GM21737 (cell line): ENCODE measurements at regions not wholly inside any gene's neighbourhood (a gene's known extent, or its start where the extent isn't known, plus 50 kb on each side); places are given as distances from the start of the nearest gene placed in this dataset.

Experiments
- ATAC-seq: cut with Tn5 transposase; IDR thresholded peaks from one replicate; pipeline ENCODE4 v1.9.1; 2021; ENCODE audit warnings: mild to moderate bottlenecking, moderate library complexity; ENCODE audit not compliant: unreplicated experiment

GRCh38 chr4:124184792-124185191 is 527.7 kb downstream of the ANKRD50 start:
- ATAC-seq: no peak

GRCh38 chr4:124188595-124188994 is 523.9 kb downstream of the ANKRD50 start:
- no peak for ATAC-seq

DNA sequence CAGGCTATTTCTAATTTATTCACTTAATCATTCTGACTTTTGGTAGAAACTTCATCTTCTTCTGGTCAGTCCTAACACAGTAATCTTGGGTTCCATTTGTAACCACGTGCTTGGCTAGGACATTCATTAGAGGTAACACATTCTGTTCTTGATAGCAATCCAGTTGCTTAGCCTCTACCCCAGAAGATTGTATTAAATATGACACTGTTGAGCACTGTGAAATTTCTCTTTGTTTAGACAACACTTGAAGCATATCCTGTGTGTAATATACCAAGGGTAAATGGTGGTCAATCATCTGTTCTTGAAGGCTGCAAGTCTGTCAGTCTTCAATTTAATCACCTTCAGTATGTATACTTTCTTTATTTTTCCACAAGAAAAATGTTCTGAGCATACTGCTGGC is 523.0 kb downstream of the ANKRD50 start:
- no peak for ATAC-seq

DNA sequence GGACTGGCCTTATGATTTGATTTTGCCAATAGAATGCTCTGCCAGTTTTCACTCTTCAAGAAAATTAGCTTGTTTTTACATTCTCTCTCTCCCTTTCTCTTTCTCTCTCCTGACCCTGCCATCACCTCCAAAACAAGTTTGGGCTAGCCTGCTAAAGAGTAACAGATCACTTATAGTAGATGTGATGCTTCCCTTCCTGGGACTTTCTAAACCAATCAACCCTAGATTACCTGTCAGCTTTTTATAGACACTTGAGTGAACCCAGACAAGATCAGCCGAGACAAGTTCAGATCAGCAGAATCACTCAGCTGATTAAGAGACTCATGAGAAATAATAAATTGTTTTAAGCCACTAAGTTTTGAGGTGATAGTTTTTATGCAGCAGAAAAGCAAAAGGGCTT is 521.2 kb downstream of the ANKRD50 start:
- ATAC-seq: no peak

GRCh38 chr4:124192544-124192943 is 520.0 kb downstream of the ANKRD50 start:
- no peak for ATAC-seq

- ATAC-seq: no peak
These were observed 513.3 kb downstream of the ANKRD50 start for GRCh38 chr4:124199185-124199584.

GRCh38 chr4:124199755-124200154 is 512.8 kb downstream of the ANKRD50 start:
- ATAC-seq: no peak

DNA sequence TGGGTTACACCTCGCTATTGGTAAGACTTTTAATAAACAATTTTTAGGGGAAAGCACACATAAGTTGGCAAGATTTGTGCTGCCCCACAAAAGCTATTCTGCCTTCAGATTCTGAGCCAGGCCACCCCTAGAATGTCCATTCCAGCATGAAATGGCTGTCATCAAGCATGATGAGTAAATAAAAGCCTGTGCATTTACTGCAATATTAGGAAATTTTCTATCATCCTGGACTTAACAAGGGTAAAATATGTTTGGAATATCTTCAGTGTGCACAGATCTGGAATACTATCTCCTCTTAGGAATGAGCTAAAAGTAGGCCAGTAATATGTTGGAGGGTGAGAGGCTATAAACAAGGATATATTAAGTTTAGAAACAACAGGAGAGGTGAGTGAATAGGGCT is 510.9 kb downstream of the ANKRD50 start:
- ATAC-seq: no peak

GRCh38 chr4:124202099-124202498 is 510.4 kb downstream of the ANKRD50 start:
- ATAC-seq: no peak

DNA sequence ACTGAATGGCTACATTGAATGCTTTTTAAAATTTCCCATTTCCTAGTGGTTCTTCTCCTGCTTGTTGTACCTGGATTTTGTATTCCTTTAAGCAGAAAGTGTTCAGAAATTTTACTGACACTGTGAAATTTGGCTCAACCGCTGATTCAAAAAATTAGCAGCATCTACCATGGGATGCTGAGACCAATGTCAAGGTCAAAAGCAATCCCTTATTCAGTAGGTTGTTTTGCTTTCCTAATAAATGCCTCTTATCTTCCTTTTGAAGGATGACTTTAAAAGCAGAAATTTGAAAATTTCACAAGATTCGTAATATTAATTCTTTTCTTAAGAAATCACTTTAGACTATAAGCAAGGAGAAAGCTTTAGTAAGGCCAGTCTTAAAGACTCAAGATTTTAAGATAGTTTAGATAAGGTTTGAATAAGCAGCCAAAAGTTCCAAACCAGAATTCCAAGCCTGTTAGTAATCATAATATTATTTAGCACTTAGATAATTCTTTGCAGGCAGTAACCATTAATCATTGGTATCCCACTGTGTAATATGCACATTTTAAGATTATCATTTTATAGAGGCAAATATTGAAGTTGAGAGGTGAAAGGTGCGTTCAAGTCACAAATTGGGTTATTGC is 508.8 kb downstream of the ANKRD50 start:
- ATAC-seq: no peak

GRCh38 chr4:124206779-124207605 is 505.5 kb downstream of the ANKRD50 start:
- ATAC-seq: no peak

DNA sequence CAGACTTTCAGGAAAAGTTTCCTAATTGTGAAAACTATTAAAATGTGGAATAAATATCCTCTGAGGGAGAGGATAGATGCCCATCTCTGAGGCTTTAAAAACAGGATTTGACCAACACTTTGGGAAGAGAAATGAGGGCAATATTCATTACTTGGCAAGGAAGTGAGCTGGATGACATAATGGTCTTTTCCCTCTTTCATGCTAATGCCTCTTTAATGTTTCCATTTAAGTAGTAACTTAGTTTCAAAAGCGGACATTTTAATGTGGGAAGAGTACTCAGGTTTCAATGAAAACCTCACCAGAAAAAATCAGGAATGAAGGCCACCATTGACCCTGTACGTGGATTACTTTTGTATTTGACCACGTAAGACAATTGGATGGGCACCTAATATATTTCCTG is 503.3 kb downstream of the ANKRD50 start:
- ATAC-seq: no peak

GRCh38 chr4:124209626-124210025 is 502.9 kb downstream of the ANKRD50 start:
- no peak for ATAC-seq

DNA sequence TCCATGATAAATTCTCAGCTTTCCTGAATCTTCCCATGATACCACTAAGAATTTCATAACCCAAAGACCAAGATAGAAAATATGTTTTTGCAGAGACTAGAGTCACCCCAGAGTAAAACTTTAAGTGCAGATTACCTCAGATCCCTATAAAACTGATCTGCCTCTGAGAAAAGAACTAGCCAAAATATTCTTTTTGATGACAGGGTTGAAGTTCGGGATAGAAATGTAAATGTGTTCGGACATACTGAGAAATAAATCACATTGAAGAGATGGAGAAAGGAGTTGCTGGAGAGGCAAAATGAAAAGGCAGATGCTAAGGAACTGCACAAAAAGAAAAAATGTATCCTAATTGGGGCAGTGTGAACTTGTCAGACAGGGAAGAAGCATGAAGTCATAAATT is 501.8 kb downstream of the ANKRD50 start:
- no peak for ATAC-seq

GRCh38 chr4:124212815-124213630 is 499.5 kb downstream of the ANKRD50 start:
- no peak for ATAC-seq

- ATAC-seq: no peak
These were observed 493.1 kb downstream of the ANKRD50 start for GRCh38 chr4:124219389-124219788.

DNA sequence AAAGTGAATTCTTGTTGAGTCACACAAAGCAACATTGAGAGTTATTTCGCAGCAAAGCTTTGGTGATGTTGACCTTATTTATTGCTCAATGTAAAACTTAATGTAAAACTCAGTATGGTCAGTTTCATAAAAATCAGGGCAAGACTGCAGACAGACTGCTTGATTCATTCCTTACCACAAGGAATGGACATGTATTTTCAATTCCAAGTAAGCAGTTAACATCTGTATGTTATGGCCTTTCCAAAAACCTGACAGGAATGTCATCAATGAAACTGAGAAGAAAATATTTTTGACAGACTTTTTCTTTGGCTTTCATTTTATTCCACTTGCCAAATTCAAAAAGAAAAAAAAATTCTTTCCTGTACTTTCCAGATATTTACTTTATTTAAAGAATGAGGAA is 488.3 kb downstream of the ANKRD50 start:
- no peak for ATAC-seq

GRCh38 chr4:124227981-124228380 is 484.6 kb downstream of the ANKRD50 start:
- ATAC-seq: no peak

DNA sequence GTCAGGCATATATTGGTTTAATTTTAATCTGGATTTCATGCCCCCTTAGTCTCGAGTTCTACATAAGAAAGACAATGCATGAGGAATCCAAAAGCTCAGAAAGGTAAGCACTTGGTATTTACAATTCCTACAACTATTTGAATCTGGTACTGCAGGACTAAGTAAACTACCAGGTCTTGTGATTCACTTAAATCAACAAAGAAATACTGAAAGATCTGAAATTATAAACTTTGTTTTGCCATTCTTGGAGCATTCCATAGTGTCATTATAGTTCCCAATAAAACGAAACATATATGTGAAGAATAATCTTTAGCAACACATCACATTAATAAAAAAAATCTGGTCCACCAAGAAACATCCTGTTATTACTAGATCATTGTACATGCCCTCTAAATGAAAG is 482.3 kb downstream of the ANKRD50 start:
- ATAC-seq: no peak

GRCh38 chr4:124234771-124235170 is 477.8 kb downstream of the ANKRD50 start:
- no peak for ATAC-seq

- no peak for ATAC-seq
These were observed 468.7 kb downstream of the ANKRD50 start for GRCh38 chr4:124243671-124244366.
